ENCODE measurements at regions not wholly inside any gene's neighbourhood (a gene's known extent, or its start where the extent isn't known, plus 50 kb on each side); places are given as distances from the start of the nearest gene placed in this dataset.

GRCh38 chr2:216927163-216927562 lies 67.3 kb upstream of the TNP1 start:
- DNase-seq (ENCODE audit: low spot score in 2 of 2): no peak
- intact Hi-C loops (cut with DNase I; ENCODE audit: low total_unique reads): no loop called here
- Histone ChIP-seq H3K4me1 (no peaks in the 10 kb centered on the region), H3K27ac (no peak overlapping the region), H3K36me3 (no peaks in the 10 kb centered on the region), H3K9me3 (no peaks in the 10 kb centered on the region), H3K4me3 (no peak overlapping the region), H3K27me3 (no peaks in the 10 kb centered on the region)
- TF ChIP-seq POLR2AphosphoS5 (IDR thresholded peaks at IDR 0.05) (no peak), CTCF (IDR thresholded peaks at IDR 0.05) (no peak), POLR2A (IDR thresholded peaks at IDR 0.05) (no peak)

- no peak for DNase-seq (ENCODE audit: low spot score in 2 of 2)
- Histone ChIP-seq H3K27me3 (no peaks in the 10 kb centered on the region), H3K27ac (no peak overlapping the region), H3K4me1 (no peaks in the 10 kb centered on the region), H3K36me3 (no peaks in the 10 kb centered on the region), H3K9me3 (no peaks in the 10 kb centered on the region), H3K4me3 (no peak overlapping the region)
- TF ChIP-seq POLR2A (IDR thresholded peaks at IDR 0.05) (no peak), POLR2AphosphoS5 (IDR thresholded peaks at IDR 0.05) (no peak), CTCF (IDR thresholded peaks at IDR 0.05) (no peak)
- intact Hi-C loops (cut with DNase I; ENCODE audit: low total_unique reads): no loop called here
Measured at GRCh38 chr2:216925636-216926366, 65.9 kb upstream of the TNP1 start.

- Histone ChIP-seq H3K27ac (no peak overlapping the region), H3K36me3 (no peaks in the 10 kb centered on the region), H3K4me3 (no peak overlapping the region), H3K27me3 (no peaks in the 10 kb centered on the region), H3K9me3 (no peaks in the 10 kb centered on the region), H3K4me1 (no peaks in the 10 kb centered on the region)
- TF ChIP-seq POLR2A (IDR thresholded peaks at IDR 0.05): no peak
- TF ChIP-seq CTCF (IDR thresholded peaks at IDR 0.05): no peak
- TF ChIP-seq POLR2AphosphoS5 (IDR thresholded peaks at IDR 0.05): no peak
- intact Hi-C loops (cut with DNase I; ENCODE audit: low total_unique reads): no loop called here
- DNase-seq (ENCODE audit: low spot score in 2 of 2): no peak
Measured at GRCh38 chr2:216925006-216925405, 65.1 kb upstream of the TNP1 start.

DNA sequence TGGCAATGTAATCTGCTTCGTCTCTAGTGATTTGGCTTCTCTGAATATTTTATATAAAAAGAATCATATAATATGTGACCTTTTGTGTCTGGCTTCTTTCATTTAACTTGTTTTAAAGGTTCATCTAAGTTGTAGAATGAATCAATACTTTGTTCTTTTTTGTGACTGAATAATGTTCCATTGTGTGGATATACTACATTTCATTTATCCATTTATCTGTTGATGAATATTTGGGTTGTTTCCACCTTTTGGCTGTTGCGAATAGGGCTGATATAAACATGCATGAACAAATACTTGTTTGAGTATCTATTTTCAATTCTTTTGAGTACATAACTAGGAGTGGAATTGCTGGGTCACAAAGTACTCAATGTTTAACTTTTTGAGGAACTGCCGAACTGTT lies 63.8 kb upstream of the TNP1 start:
- no peak overlapping the region for H3K4me3 ChIP-seq
- no peak for TF ChIP-seq CTCF (IDR thresholded peaks at IDR 0.05)
- TF ChIP-seq POLR2AphosphoS5 (IDR thresholded peaks at IDR 0.05): no peak
- TF ChIP-seq POLR2A (IDR thresholded peaks at IDR 0.05): no peak
- no peaks in the 10 kb centered on the region for H3K9me3 ChIP-seq
- no peaks in the 10 kb centered on the region for H3K27me3 ChIP-seq
- intact Hi-C loops (cut with DNase I; ENCODE audit: low total_unique reads): no loop called here
- H3K27ac ChIP-seq: no peak overlapping the region
- H3K36me3 ChIP-seq: no peaks in the 10 kb centered on the region
- H3K4me1 ChIP-seq: no peaks in the 10 kb centered on the region
- no peak for DNase-seq (ENCODE audit: low spot score in 2 of 2)

- intact Hi-C loops (cut with DNase I; ENCODE audit: low total_unique reads): no loop called here
- Histone ChIP-seq H3K36me3 (no peaks in the 10 kb centered on the region), H3K4me1 (no peaks in the 10 kb centered on the region), H3K4me3 (no peak overlapping the region), H3K27ac (no peak overlapping the region), H3K27me3 (no peaks in the 10 kb centered on the region), H3K9me3 (no peaks in the 10 kb centered on the region)
- DNase-seq (ENCODE audit: low spot score in 2 of 2): no peak
- no peak for TF ChIP-seq POLR2A (IDR thresholded peaks at IDR 0.05)
- TF ChIP-seq CTCF (IDR thresholded peaks at IDR 0.05): no peak
- no peak for TF ChIP-seq POLR2AphosphoS5 (IDR thresholded peaks at IDR 0.05)
Measured at GRCh38 chr2:216922175-216922780, 62.4 kb upstream of the TNP1 start.
